GM19351 (cell line): ENCODE measurements at regions not wholly inside any gene's neighbourhood (a gene's known extent, or its start where the extent isn't known, plus 50 kb on each side); places are given as distances from the start of the nearest gene placed in this dataset.
"Not testable (repeated sequence)": the region's sequence is repeated elsewhere in the genome, so short reads cannot be mapped to it uniquely, and the experiment has no call there.

Experiments used
- ATAC-seq: cut with Tn5 transposase; IDR thresholded peaks from one replicate; pipeline ENCODE4 v1.9.1; 2021; ENCODE audit warnings: mild to moderate bottlenecking, moderate library complexity; ENCODE audit not compliant: unreplicated experiment

- no peak for ATAC-seq
Observed at GRCh38 chr1:218896202-218896601, 277.5 kb upstream of the LYPLAL1 start.

- no peak for ATAC-seq
Observed at GRCh38 chr1:218898921-218899320, 274.8 kb upstream of the LYPLAL1 start.

- ATAC-seq: no peak
Observed at GRCh38 chr1:218900615-218901014, 273.1 kb upstream of the LYPLAL1 start.

- ATAC-seq: no peak
Observed at GRCh38 chr1:218904416-218904815, 269.3 kb upstream of the LYPLAL1 start.

- no peak for ATAC-seq
Observed at GRCh38 chr1:218916720-218917119, 257.0 kb upstream of the LYPLAL1 start.

- no peak for ATAC-seq
Observed at GRCh38 chr1:218917656-218918055, 256.0 kb upstream of the LYPLAL1 start.

- no peak for ATAC-seq
Observed at GRCh38 chr1:218925777-218926176, 247.9 kb upstream of the LYPLAL1 start.

GRCh38 chr1:218926631-218927030, 247.0 kb upstream of the LYPLAL1 start:
- ATAC-seq: no peak

GRCh38 chr1:218930000-218930399, 243.7 kb upstream of the LYPLAL1 start:
- no peak for ATAC-seq

GRCh38 chr1:218930472-218931241, 243.0 kb upstream of the LYPLAL1 start:
- no peak for ATAC-seq

GRCh38 chr1:218931324-218931723, 242.4 kb upstream of the LYPLAL1 start:
- ATAC-seq: no peak

GRCh38 chr1:218933513-218933912, 240.2 kb upstream of the LYPLAL1 start:
- ATAC-seq: no peak

GRCh38 chr1:218935408-218935807, 238.3 kb upstream of the LYPLAL1 start:
- ATAC-seq: not testable (repeated sequence)

- ATAC-seq: no peak
Observed at GRCh38 chr1:218938259-218938658, 235.4 kb upstream of the LYPLAL1 start.

- ATAC-seq: no peak
Observed at GRCh38 chr1:218939095-218939494, 234.6 kb upstream of the LYPLAL1 start.

GRCh38 chr1:218942431-218942830, 231.2 kb upstream of the LYPLAL1 start:
- no peak for ATAC-seq

- no peak for ATAC-seq
Observed at GRCh38 chr1:218943371-218943770, 230.3 kb upstream of the LYPLAL1 start.

- ATAC-seq: no peak
Observed at GRCh38 chr1:218945050-218945449, 228.6 kb upstream of the LYPLAL1 start.

GRCh38 chr1:218946147-218946546, 227.5 kb upstream of the LYPLAL1 start:
- ATAC-seq: no peak

- no peak for ATAC-seq
Observed at GRCh38 chr1:218948446-218948845, 225.2 kb upstream of the LYPLAL1 start.

- no peak for ATAC-seq
Observed at GRCh38 chr1:218953386-218953785, 220.3 kb upstream of the LYPLAL1 start.

GRCh38 chr1:218957971-218958370, 215.7 kb upstream of the LYPLAL1 start:
- ATAC-seq: no peak

GRCh38 chr1:218959784-218960183, 213.9 kb upstream of the LYPLAL1 start:
- ATAC-seq: no peak
